ENCODE measurements at regions not wholly inside any gene's neighbourhood (a gene's known extent, or its start where the extent isn't known, plus 50 kb on each side); places are given as distances from the start of the nearest gene placed in this dataset.

DNA sequence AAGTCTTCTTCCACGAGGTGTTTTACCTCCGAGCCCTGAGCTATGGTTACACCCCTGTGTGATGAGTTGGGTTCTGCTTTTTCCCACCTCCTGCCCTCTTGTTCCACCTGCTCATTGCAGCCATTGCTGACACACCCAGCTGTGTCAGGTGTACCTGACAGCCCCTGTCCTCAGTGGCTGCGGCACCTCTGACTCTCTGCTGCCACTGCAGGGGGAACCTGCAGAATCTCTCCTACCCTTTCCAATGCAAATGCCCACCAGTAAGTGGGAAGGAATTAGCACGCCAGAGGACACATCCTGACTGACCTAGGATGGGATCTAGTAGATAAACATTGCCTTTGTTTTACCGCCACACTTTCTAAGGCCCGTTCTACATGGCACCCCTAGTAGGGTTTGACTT lies 600.9 kb upstream of the MKI67 start:
- no peak for DNase-seq

DNA sequence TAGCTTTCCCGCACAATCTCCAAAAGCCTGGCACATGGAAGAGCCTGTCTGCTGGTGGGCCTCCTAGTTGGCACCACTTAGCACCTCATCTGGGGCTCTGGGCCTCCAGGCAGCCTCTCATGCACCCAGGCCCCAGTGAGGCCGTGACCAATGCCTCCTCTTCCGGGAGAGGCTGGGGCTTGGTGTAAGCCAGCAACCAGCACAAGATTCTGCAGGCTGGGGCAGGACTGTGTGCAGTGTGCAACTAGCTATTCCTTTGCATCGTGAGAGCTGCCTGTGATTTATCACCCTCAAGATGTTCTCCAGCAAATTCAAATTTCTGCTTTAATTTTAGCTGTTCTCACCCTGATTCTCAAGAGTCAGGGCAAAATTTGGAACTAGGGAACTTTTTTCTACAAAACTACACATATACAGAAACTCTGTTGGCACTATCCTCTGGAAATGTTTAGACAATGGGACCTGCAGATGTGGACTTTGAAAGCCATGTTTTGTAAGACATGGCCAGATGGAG lies 603.7 kb upstream of the MKI67 start:
- no peak for DNase-seq

DNA sequence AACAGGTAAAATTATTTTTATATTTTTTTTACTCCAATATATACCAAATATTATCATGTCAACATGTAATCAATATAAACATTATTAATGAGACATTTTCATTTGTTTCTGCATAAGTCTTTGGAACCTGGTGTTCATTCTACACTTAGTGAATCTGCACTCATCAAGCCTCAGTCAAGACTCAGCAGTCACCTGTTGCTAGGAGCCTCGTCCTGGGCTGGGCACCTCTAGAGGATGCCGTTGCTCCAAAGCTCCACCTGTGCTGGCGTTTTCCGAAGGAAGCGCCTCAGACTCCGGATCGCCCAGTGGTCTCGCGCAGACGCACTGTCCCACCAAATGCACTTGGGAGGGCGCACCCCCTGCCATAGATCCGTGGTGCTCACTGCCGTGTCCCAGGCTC lies 604.7 kb upstream of the MKI67 start:
- no peak for DNase-seq

DNA sequence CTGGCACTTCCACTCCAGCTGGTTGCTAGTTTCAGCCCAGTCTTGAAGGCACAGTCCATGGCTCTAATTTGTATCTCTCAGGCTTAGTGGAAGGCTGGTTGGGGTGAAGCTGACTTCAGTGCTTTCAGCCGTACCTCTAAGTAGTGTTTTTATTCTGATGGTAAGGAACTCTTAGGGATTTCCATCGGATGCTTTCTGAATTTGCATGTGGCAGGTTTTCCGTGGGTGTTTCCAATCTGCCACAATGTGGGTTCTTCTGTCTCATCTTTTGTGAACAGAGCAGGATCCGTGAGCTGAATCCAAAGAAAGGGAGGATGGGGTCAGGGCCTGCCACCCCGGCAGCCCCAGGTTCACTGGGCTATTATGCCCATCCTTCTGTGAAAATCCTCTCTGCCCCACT lies 607.9 kb upstream of the MKI67 start:
- DNase-seq: no peak

DNA sequence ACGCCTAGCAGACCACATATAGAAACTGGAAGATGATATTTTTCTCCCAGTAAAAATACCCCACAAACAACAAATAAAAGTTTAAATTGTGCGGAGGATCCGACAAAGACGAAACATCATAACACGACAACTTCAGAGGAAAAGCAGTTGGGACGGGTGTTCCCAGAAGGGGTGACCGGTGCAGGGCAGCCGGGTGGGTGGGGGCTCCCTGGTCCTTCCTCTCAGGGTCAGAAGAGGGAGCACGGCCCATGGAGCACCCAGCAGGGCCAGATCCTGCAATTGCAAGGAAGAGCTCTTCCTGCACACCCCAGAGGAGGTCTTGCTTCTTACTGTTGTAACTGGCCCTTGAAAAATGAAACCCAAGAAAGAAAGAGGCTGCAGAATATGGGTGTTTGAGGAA lies 608.5 kb upstream of the MKI67 start:
- DNase-seq: no peak

DNA sequence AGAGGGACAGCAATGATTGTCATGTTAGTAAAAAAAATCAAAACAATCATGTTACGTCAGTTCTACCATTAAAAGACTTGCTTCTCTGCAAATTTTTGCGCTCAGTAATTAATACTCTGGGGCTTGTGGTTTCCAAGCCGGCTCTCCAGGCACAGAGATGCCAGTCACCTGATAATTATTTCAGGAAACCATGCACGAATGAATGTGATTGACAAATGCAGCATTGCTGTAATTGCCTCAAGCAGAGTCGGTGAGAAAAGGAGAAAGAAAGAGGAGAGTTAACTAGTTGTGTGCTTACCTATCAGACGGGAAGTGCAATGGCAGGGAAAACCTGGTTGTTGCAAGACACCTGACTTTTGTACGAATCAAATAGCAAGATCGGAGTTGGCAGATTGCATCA lies 609.8 kb upstream of the MKI67 start:
- no peak for DNase-seq

DNA sequence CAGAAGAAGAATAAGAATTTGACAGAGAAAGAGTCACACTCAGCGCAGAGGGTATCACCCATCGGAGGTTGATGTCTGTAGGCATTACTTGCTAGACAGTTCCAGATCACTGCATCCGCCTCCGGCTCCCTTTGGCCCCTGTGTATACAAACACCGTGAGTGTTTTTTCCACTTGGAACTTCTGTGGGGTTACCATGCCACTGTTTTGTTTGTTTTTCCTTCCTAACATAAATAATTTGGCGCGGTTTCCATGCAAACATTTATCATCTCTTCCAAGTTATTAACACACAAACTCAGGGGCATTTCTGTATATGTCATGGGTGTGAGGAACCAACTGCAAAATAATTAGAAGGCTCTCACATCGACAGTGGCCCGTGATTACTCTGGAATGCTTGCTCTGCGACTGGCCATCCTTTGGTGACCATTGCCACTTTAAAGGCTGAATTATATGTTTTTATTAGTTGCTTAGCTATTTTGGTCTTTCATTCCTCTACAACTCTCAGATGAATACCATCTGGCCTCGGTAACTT lies 612.2 kb upstream of the MKI67 start:
- no peak for DNase-seq

DNA sequence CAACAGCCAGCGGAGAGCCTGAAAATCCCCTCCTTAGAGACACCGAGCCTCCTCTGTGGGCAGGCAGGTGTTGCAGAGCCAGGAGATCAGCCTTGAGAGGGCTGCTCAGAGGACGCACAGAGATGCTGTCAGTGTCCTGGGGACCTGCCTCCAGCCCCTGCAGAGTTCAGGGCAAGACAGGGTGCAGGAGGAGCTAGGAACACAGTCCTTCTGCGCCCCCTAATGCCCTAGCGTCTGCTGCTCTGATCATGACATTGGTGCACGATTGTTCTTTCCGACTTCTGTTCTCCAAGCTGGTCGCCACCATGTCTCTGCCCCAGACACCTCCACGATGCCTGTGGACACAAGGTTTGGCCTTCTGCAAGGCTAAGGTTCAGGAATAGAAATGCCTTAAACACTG lies 613.7 kb upstream of the MKI67 start:
- DNase-seq: no peak

DNA sequence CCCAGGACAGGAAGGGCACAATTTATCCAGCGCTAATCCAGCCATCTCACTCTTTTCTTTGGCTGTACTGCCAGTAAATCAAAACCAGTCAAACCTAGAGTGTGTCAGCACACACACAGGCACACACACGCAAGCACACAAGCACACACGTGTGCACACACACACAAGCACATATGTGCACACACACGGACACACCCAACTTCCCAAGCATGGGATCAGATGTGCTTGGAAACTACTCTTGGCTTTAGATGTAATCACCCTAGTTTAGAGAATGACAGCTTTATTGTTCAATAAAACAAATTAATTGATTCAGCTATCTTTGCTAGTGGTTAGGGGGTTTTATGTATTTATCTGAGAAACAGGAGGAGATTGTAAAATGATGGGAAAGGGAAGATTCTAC lies 615.0 kb upstream of the MKI67 start:
- DNase-seq: no peak

DNA sequence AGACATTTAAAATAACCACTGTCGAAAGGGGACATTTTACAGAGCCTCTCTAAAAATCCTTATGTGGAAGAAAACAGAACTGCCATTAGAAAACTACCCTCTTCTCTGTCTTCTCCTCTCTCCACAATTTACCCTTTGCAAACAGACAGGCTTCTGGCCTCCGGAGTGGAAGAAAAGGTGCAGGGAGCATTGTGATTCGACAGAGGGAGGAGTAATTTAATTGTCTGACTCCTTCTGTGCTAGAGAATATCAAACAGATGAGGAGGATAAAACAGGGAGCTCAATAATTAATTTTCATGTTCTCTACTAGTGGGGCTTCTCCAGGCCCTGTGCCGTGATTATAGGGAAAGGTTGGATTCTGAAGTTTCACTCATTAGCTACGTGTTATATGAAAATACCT lies 615.5 kb upstream of the MKI67 start:
- DNase-seq: no peak

DNA sequence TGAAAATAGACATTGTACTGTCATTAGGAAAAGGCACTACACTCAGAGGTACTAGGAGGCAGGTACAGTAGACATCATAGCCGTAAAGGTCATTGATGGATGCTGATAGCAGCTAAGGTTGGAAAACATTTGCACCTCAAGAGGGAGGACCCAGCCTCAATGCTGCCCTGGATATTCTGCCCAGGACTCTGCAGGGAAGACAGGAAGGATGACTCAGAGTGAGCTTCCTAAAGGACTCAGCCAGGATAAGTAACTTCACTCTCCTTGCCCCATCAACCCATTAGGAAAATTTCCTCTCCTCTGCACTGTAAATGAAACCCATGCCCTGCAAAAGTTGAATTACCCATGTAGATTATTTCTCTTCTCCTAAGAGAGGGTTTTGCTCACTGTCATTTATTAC lies 617.9 kb upstream of the MKI67 start:
- DNase-seq: no peak

DNA sequence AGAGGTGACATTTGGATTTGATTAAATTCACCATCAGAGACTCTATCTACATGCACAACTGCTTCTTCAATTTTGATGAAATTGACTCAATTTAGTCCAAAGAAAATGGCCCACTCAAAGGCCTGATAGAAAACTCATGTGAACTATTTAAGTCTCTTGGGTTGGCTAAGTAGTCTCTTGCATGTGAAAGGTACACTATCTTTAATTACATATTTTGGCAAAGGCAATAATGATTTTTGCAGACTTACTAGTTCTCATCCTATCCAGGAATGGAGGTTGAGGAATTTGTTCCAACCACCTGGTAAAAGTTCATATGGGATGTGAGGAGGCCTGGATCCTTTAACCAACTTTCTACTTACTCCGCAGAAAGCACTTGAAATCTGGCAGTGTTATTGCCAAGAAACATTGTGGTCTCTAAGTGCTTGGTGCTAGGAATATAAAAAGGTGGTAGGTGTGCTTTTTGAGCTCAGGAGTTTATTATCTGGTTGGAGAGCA lies 618.6 kb upstream of the MKI67 start:
- DNase-seq: no peak

DNA sequence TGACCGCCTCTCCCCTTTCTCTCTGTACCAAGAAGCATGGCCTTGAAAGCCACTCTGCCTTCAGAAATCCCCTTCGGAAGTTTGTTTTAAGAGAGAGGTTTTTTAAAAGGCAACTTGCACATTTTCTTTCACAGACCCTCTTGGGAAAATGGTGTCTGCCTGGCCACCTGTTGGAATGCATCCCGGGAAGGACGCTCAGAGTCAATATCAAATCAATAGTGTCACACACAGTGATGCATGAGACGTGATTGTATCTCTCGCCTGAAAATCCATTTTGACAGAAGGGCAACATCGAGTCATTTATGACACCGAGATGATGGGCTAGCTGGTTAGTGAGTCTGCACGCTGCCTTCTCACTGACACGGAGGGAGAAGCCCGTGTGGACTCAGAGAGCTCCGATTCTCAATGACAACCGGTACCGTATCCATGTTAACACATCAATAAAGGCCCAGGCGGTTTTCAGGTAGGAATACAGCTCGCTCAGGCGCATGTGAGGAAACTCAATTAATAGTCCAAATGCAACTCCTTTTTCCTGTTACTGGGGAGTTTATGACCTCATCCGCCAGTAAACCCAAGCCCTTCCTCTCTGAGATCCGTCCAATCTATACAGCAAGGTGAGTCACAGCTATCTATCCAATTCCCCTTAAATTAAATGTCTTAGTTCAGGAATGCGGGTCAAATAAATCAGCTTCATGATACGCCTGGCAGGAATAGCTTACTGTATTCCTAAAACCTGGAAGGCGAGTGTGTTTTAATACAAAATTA lies 621.5 kb upstream of the MKI67 start:
- no peak for DNase-seq

DNA sequence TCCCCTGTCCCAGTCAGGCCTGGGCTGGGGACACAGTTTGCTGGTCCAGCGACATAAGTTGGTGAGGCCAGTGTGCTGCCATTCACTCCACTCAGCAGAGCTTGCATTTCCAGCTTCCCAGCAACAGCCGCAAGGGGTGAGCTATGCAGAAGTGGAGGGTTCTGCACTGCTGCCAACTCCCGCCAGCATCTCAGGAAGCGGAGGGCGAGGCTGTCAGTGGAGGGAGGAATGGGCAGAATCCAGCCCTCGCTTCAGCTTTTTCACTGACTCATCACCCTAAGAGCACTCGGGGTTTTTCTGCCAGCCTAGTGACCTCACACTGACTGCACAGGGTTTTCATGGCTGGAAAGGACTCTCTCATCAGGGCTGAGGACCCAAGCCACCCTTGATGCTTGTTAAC lies 625.1 kb upstream of the MKI67 start:
- no peak for DNase-seq

DNA sequence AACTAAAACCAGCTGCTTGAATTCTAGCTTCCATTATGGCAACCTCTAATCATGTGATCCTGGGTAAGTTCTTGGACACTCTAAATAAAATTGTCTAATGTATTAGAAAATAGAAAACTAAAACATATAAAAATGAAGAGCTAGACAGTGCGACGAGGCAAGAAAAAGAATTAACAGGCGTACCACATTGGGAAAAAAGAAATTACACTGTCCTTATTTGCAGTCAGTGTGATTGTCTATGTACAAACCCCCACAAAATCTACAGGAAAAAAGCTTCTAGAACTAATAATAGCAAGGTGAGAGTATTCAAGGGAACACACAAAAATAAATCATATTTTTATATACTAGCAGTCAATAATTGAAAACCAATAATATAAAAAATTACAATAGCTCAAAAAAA lies 625.6 kb upstream of the MKI67 start:
- DNase-seq: no peak

DNA sequence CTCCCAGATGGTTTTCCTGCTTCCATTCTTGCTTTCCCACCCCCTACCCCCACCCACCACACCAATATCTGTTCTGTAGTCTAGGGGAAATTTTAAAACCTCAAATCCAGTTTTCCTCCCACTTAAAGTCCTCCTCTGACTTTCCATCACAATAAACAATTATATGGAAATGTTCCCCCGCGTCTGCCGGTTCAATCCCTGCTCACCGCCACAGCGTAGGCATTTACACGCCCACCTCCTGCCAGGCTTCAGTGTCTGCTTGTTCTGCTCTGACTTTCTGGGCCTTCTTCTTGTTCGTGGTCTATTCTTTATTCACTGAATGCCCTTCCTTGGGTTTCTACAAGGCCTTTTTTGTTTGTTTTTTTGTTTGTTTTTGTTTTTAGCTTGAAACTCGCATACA lies 633.0 kb upstream of the MKI67 start:
- DNase-seq: no peak

DNA sequence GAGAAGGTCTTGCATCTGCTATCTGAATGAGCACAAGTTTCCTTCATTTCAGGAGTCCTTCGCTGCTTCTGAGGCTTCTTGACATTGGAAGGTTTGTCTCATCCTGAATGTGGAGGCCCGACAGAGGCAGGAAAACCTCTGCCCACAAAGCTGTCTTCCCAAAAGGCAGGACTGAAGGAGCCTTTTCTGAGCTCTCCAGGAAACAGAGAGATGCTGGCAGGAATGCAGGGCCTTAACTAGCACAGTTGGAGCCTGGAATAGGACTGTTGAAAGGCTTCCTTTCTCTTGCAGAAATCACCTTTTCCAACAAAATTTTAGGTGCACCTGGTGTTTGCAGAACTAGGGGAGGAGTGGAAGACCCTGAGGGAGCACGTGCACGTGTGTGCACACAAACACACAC lies 637.4 kb upstream of the MKI67 start:
- DNase-seq: no peak

DNA sequence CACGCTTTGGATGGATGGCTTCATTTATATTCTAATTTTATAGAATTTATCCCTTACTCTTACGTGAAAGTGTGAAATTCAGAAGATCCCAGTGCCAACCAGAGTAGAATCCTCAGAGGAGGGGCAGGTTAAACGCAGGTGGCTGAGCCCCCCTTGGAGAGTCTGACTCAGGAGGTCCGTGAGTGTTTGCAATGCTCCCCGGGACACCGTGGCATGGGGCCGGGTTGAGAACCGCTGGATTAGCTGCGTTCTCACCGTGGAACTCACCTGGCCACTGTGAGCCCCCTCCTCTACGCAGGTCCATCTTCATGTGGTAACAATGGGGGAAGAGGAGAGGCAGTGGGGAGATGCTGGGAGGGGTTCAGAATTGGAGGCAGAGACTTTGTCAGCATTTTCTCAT lies 638.0 kb upstream of the MKI67 start:
- DNase-seq: no peak

DNA sequence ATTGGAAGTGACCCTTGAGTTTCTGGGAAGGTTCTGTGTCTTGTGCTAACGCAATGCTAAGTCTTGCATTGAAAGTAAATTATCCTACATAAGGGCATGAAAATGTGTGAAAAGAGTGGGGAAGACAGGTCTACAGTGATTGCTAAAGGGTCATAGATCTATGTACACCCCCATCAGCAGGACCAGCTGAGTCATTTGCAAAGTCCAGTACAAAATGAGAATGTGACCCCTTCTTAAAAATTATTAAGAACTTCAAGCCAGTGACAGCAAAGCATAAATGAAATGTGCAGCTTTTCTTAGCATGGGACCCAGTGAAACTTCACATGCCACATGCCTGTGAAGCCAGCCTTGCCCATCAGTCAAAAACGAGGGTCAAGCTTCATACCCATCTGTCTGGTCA lies 640.7 kb upstream of the MKI67 start:
- no peak for DNase-seq

DNA sequence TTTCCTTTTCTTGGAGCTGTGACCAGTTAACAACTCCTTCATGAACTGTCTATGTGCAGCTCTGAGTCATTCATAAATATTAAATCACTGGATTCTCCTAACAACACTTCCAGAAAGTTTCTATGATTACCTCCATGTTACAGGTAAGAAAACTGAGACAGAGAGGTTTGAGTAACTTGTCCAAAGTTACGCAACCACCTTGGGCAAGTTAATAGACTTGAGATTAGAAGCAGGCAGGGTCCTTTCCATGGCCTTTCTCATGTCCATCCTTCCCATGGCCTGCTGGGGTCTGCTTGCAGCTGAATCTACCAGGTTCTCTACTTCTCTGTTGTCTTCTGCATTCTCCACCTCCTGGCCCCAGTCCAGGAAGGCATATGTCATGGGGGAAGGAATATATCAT lies 648.8 kb upstream of the MKI67 start:
- DNase-seq: no peak

DNA sequence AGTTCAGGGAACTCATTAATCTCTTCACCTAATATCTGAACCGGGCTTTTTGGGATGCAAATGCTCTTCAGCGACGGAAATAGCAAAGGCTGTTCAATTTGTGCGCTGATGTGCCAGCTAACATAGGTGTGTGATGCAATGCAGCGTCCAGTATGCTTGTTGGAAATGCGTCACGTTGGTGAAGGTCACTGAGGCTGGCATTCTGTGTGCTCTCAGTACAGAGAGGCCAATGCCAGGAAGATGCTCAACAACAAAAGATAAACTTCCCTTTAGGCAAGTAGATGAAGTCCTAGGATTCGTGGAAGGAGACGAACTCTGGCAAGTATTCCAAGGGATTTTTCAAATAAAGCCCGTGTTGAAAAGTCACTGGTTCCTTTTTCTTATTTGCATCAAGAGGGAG lies 649.5 kb upstream of the MKI67 start:
- no peak for DNase-seq

DNA sequence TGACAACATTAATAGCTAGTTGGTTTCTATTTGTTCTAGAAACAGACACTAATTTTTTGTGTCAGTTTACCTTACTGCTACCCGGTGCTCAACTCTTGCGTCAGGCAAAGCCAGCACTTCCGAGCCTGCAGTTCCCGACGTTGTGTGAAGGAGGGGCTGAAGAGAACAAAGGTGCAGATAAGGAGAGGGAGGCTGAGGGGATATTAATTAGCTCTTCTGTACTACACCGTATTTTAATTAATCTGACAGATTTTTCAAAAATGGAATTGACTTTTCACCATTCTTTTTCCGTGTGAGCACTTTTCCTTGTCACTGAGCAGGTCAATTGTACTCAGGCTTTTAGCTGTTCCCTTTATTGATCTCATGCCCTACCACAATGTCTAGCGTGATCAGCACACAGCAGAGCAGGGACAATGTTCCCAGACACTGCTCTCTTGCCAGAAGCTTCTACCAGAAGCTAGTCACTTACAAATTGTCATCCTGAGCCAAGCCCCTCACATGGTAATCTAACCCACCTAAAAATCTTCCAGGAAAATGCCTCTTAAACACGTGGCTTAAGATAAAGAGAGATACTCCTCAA lies 650.5 kb upstream of the MKI67 start:
- no peak for DNase-seq

DNA sequence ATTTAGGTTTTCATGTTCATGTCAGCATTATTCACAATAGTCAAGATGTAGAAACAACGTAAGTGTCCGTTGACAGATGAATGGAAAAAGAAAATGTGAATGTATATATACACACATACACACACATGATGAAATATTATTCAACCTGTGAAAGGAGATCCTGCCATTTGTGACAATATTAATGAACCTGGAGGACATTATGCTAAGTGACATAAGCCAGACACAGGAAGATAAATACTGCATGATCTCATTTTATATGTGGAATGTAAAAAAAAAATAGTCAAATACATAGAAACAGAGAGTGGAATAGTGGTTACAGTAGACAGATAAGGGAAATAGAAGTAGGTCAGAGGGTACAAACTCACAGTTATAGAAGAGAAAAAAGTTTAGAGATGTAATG lies 651.1 kb upstream of the MKI67 start:
- no peak for DNase-seq

DNA sequence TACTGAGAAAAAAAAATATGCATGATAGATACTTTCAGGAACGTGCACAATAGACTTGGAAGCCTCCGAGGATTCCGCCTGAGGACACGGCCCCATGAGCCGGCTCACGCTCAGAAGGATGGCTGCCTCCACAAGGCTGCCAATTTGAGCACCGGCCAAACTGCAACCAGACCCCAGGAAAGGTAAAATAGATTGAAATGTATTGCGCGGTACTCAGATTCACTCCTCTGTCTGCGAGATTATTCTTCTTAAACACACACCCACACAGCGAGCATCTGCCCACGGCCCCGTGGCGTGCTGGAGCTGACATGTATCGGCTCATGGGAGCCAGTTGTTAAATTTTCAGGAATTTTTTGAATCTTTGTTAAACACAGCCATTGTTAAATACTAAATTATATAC lies 653.2 kb upstream of the MKI67 start:
- no peak for DNase-seq

All from NCI-H69 (cell line).